AG10803 (cell line): ENCODE measurements at regions not wholly inside any gene's neighbourhood (a gene's known extent, or its start where the extent isn't known, plus 50 kb on each side); places are given as distances from the start of the nearest gene placed in this dataset.

Experiments used
- DNase-seq: peaks from one replicate; pipeline ENCODE4 v3.0.0; 2010; ENCODE audit warnings: low read depth
- H3K4me3 ChIP-seq: 2 replicates; pipeline ENCODE4 v1.5.1; 2011; ENCODE audit warnings: mild to moderate bottlenecking, low read length, control low read depth
- TF ChIP-seq, protein P1 (sequence below): conservative IDR thresholded peaks from 2 replicates; pipeline ENCODE4 v1.5.1; 2011; ENCODE audit warnings: mild to moderate bottlenecking, low read length, control low read depth, inconsistent platforms

DNA sequence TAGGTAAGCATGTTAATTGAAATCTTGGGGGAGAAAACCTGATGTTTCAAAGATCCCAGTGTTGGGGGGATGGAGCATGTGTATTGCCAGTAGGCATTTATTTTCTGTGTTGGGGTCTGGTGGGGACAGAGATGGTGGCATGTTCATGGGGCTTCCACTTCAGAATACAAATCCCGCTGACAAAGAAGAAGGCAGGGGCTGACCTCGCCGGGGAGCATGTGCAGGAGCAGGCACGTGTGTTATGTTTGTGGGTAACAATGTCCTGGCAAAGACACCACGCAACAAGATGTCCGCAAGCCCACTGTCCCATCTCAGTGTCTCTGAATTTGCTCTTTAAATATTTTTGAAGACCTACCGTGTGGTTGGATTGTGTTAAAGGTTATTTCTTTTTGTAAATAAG is 164.5 kb downstream of the TEX29 start:
- no peak overlapping the region for H3K4me3 ChIP-seq
- DNase-seq, result no peak
- TF ChIP-seq, protein P1, sequence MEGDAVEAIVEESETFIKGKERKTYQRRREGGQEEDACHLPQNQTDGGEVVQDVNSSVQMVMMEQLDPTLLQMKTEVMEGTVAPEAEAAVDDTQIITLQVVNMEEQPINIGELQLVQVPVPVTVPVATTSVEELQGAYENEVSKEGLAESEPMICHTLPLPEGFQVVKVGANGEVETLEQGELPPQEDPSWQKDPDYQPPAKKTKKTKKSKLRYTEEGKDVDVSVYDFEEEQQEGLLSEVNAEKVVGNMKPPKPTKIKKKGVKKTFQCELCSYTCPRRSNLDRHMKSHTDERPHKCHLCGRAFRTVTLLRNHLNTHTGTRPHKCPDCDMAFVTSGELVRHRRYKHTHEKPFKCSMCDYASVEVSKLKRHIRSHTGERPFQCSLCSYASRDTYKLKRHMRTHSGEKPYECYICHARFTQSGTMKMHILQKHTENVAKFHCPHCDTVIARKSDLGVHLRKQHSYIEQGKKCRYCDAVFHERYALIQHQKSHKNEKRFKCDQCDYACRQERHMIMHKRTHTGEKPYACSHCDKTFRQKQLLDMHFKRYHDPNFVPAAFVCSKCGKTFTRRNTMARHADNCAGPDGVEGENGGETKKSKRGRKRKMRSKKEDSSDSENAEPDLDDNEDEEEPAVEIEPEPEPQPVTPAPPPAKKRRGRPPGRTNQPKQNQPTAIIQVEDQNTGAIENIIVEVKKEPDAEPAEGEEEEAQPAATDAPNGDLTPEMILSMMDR, result no peak

DNA sequence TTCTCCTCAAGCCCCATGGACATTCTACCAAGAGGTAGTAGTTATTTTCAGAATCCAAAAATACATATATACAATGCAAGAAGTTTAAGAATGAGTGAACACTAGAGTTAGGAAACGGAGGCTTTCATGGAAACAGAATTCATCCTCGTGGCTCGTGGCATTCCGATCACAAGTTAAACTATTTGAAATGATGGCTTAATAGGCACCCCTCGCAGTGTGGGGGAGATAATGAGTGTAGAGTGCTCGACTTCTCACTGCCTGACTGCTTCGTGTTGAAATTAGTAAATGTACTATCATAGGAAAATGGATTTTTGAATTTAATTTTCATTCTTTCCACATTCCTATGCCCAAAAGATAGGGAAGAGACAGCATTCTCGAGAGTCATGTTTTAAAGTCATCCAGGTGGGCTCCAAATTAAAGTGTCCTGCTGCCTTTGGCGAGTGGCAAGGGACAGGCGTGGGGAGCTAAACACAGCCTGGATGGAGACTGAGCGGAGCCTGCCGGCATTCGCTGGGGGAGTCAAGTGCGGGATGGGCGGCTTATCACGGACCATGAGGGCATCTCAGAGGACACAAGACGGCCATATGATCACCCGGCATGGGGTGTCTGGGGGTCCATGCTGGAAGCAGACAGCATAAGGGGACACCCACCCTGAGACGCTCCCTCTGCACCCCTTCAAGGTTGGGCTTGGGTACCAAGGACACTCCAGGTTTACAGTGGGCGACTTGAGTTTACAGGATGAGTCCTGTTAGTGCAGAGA is 165.2 kb downstream of the TEX29 start:
- DNase-seq, result no peak
- TF ChIP-seq, protein P1, result no peak
- H3K4me3 ChIP-seq, result no peak overlapping the region

DNA sequence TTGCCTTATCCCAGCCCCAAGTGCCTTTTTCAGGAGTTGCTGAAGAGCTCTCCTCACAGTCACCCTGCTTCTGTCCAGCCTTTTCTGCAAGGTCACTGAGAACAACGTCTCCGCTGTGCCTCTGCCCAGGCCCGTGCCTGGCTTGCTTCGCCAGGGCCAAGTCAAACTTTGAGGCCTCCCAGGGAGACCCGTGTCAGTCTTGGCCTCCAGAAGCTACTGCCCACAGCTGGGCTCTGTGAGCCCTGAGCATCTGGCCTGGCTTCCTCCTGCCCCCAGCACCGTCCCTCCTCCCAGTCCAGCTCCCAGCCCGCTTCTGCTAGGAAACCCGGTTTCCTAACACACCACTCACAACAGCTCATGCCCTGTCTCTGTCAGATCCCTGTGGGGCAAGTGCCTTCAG is 165.9 kb downstream of the TEX29 start:
- DNase-seq, result no peak
- TF ChIP-seq, protein P1, result no peak
- H3K4me3 ChIP-seq, result no peak overlapping the region

DNA sequence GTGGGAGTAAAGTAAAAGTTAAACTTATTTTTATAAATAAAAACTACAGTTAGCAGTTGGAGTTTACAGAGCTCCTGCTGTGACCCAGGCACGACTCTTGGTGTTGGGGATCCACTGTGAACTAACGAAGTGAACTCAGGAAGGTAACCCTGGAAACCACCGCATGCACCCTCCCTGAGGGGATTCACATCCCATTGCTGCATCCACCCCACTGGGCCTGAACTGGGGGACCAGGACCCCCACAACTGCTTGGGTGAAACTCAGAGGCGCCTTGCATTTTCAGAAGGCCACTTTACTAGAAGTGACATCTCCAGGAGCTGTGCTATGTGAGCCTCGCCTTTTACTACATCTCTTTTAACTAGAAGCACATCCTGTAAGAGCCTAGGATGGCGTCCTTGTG is 166.4 kb downstream of the TEX29 start:
- TF ChIP-seq, protein P1, result no peak
- no peak overlapping the region for H3K4me3 ChIP-seq
- no peak for DNase-seq

DNA sequence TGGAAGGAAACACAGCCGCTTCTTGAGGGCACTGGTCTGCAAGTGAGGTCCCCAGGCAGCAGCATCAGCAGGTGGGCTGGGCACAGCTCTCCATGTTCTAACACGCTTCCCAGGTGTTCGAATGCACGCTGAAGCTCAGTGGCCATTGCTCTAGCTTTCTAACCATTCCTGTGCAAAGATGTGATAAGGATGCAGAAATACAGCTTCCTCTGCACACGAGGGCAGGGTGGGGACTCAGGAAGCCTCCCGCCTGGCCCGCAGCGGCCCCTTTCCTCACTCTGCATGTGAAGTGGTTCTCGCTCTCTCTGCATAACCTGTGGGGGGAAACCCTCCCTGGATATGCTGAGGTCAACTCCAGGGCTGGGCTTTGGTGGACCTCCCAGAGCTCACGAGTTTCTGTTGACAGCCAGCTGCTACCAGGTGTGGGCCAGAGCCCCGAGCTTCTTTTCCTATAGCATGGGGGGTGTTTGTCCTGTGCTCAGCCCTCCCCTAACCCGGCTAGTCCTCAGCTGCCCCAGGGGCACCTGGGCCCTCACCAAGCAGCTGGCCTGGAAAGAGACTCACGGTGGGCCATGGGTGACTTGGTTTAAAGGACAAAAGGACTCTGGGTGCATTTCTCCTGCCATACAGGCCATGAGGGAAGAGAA is 168.2 kb downstream of the TEX29 start:
- TF ChIP-seq, protein P1, result no peak
- no peak overlapping the region for H3K4me3 ChIP-seq
- DNase-seq, result no peak

DNA sequence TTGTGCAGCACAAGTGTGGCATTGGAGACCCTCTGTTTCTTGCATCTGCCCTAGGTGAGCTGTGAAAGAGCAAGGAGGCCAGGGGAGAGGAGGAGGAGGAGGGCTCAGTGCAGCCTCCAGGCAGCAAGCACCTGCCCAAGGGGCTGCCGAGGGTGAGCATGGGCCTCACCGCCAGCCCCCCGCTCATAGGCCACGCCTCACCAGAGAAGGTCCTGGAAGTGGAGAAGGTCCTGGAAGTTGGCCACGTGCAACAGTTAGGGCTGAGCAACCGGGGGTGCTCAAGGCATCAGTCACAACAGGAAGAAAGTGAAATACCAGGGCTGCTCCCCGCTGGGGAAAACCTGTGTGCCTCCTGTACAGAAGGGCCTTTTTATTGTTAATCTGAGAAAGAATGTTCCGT is 168.9 kb downstream of the TEX29 start:
- DNase-seq, result no peak
- no peak overlapping the region for H3K4me3 ChIP-seq
- TF ChIP-seq, protein P1, result no peak

DNA sequence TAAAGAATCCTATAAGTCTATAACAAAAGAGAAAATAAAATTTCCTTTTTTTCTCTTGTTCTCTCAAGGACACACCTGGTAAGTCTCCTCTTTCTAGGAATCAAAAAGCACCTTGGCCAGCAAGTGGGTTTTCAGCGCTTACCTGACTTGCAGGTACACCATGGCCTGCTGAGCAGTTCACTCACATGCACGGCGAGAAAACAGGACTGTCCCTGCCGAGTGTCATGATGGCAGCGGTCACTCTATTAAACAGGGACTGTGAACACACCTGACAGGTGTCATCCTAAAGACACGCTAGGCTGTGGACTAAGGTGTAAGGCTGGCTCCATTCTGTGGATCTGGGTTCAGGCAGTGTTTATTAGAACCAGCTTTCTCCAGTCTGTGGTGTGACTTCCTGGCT is 170.2 kb downstream of the TEX29 start:
- DNase-seq, result no peak
- H3K4me3 ChIP-seq, result no peak overlapping the region
- TF ChIP-seq, protein P1, result no peak
